Endothelial cell of umbilical vein (primary cell): ENCODE measurements at regions not wholly inside any gene's neighbourhood (a gene's known extent, or its start where the extent isn't known, plus 50 kb on each side); places are given as distances from the start of the nearest gene placed in this dataset.
A peak's percentile ranks its signal among the peaks of the same experiment; 100 is the strongest.
"Not testable (repeated sequence)": the region's sequence is repeated elsewhere in the genome, so short reads cannot be mapped to it uniquely, and the experiment has no call there.

Experiments
- BruUV-seq: library from RNA; stranded (reverse); fragments of 400-500 nt; replicated peaks from 2 replicates; lab custom pipeline; 2021; lab: Mats Ljungman, UMichigan
- CTCF ChIA-PET: fragments of 300-600, 350-600 bp; sonication (Branson Sonifier 250); formaldehyde crosslinking; loops from one replicate; lab custom pipeline; 2021; ENCODE audit warnings: antibody characterized with exemption, inconsistent platforms; lab: Charles Lee
- POLR2A ChIA-PET: fragments of 300-600, 350-600 bp; sonication (Branson Sonifier 250); formaldehyde crosslinking; loops from one replicate; lab custom pipeline; 2021; ENCODE audit warnings: antibody characterized with exemption, inconsistent platforms; lab: Charles Lee
- DNase-seq: peaks from one replicate; pipeline ENCODE4 v3.0.0-alpha.2; 2011; ENCODE audit warnings: low read depth, low spot score
- FAIRE-seq: peaks from 2 replicates; lab custom pipeline; 2011; peaks lifted over from hg19 to GRCh38; lab: Jason Lieb, UNC
- H2AFZ ChIP-seq: 2 replicates; pipeline ENCODE4 v1.6.0; 2012; ENCODE audit warnings: low read depth, low read length, control low read depth, inconsistent platforms
- H3K27ac ChIP-seq: 2 replicates; pipeline ENCODE4 v1.5.1; 2011; ENCODE audit warnings: low read depth, mild to moderate bottlenecking, control low read depth, low read length, moderate library complexity; ENCODE audit not compliant: insufficient read depth
- H3K27me3 ChIP-seq, 2 experiments: 2 replicates each; pipeline versions ENCODE4 v1.6.0 to v1.6.1; 2011; ENCODE audit warnings: low read length in 2 of 2, mixed read lengths in 1 of 2; ENCODE audit not compliant: control insufficient read depth in 2 of 2, insufficient read depth in 2 of 2
- H3K36me3 ChIP-seq, 2 experiments: 2 replicates in 1 of 2; 3 replicates in 1 of 2; pipeline ENCODE4 v1.5.1; 2011; ENCODE audit warnings: low read length in 2 of 2, mild to moderate bottlenecking in 1 of 2, moderate library complexity in 1 of 2; ENCODE audit not compliant: control insufficient read depth in 2 of 2, insufficient read depth in 2 of 2; ENCODE audit errors: extremely low read depth in 1 of 2
- H3K4me1 ChIP-seq: 3 replicates; pipeline ENCODE4 v1.5.1; 2011; ENCODE audit warnings: mild to moderate bottlenecking, low read length; ENCODE audit not compliant: control insufficient read depth, insufficient read depth; ENCODE audit errors: extremely low read depth
- H3K4me2 ChIP-seq: 2 replicates; pipeline ENCODE4 v1.6.1; 2011; ENCODE audit warnings: low read length, control low read depth, mixed read lengths; ENCODE audit not compliant: insufficient read depth
- H3K4me3 ChIP-seq, 3 experiments: fragments of 200-600 bp in 1 of 3; sonication (generic), shearing (Covaris generic) in 1 of 3; replicated peaks in 1 of 3; 2 replicates each; pipeline ENCODE4 v1.5.1; 2011 to 2016; ENCODE audit warnings: control low read depth in 3 of 3, low read length in 3 of 3, mild to moderate bottlenecking in 2 of 3, inconsistent platforms in 1 of 3, low read depth in 1 of 3, moderate library complexity in 1 of 3; ENCODE audit not compliant: insufficient read depth in 1 of 3
- H3K79me2 ChIP-seq: 2 replicates; pipeline ENCODE4 v1.6.0; 2012; ENCODE audit warnings: low read length, inconsistent platforms; ENCODE audit not compliant: control insufficient read depth, insufficient read depth
- H3K9ac ChIP-seq: replicated peaks from 2 replicates; pipeline ENCODE3; 2011; ENCODE audit warnings: low read length, control low read depth; ENCODE audit not compliant: insufficient read depth; ENCODE audit errors: extremely low read depth
- H3K9me1 ChIP-seq: replicated peaks from 3 replicates; pipeline ENCODE4 v1.6.0; 2011; ENCODE audit warnings: mild to moderate bottlenecking, low read length; ENCODE audit not compliant: control insufficient read depth, insufficient read depth; ENCODE audit errors: extremely low read depth
- H3K9me3 ChIP-seq: replicated peaks from 2 replicates; pipeline ENCODE4 v1.5.1; 2012; ENCODE audit warnings: low read length, inconsistent platforms; ENCODE audit not compliant: control insufficient read depth, insufficient read depth
- H4K20me1 ChIP-seq: replicated peaks from 2 replicates; pipeline ENCODE3; 2011; ENCODE audit warnings: mild to moderate bottlenecking, low read length; ENCODE audit not compliant: control insufficient read depth, insufficient read depth; ENCODE audit errors: extremely low read depth
- dilution Hi-C: fragments of 300-500 bp; cut with MboI; formaldehyde crosslinking; loops from one replicate; pipeline ENCODE4 v1.15.0; 2019; ENCODE audit warnings: low sequenced_read_pairs; ENCODE audit not compliant: extremely low pct_ligation_motif_present
- intact Hi-C: fragments of 100-400 bp; cut with micrococcal nuclease; formaldehyde crosslinking; loops from one replicate; pipeline ENCODE4 v1.10.0; 2022

- H3K4me1 ChIP-seq, H3K36me3 ChIP-seq, H3K9me1 ChIP-seq, POLR2A ChIA-PET, H3K4me2 ChIP-seq, H3K27me3 ChIP-seq, H4K20me1 ChIP-seq, dilution Hi-C loops, BruUV-seq, FAIRE-seq, H3K27ac ChIP-seq, H3K79me2 ChIP-seq, H3K9me3 ChIP-seq, H3K4me3 ChIP-seq, DNase-seq, H2AFZ ChIP-seq, CTCF ChIA-PET, intact Hi-C loops, H3K9ac ChIP-seq: not testable (repeated sequence)
These were observed 4444.0 kb upstream of the TPTE start for GRCh38 chr21:6077358-6077757.

- H3K27me3 ChIP-seq, dilution Hi-C loops, CTCF ChIA-PET, H2AFZ ChIP-seq, H3K79me2 ChIP-seq, H3K27ac ChIP-seq, H4K20me1 ChIP-seq, DNase-seq, BruUV-seq, H3K4me3 ChIP-seq, H3K9ac ChIP-seq, intact Hi-C loops, H3K9me3 ChIP-seq, FAIRE-seq, H3K9me1 ChIP-seq, POLR2A ChIA-PET, H3K4me1 ChIP-seq, H3K4me2 ChIP-seq, H3K36me3 ChIP-seq: not testable (repeated sequence)
These were observed 4442.5 kb upstream of the TPTE start for GRCh38 chr21:6078902-6079301.

GRCh38 chr21:6080941-6081655 lies 4440.3 kb upstream of the TPTE start:
- H3K4me1 ChIP-seq, H3K27me3 ChIP-seq: not testable (repeated sequence)

GRCh38 chr21:6082166-6082565 lies 4439.2 kb upstream of the TPTE start:
- CTCF ChIA-PET, intact Hi-C loops, H2AFZ ChIP-seq, H3K9ac ChIP-seq, POLR2A ChIA-PET, BruUV-seq, H3K4me3 ChIP-seq, H3K4me1 ChIP-seq, H4K20me1 ChIP-seq, H3K27ac ChIP-seq, DNase-seq, H3K4me2 ChIP-seq, FAIRE-seq, H3K9me3 ChIP-seq, H3K36me3 ChIP-seq, dilution Hi-C loops, H3K9me1 ChIP-seq, H3K27me3 ChIP-seq, H3K79me2 ChIP-seq: not testable (repeated sequence)

More at GRCh38 chr21:6080941-6081655, 4440.3 kb upstream of the TPTE start:
- H3K36me3 ChIP-seq, H3K4me3 ChIP-seq, dilution Hi-C loops, DNase-seq, H3K9me3 ChIP-seq, H3K9me1 ChIP-seq, CTCF ChIA-PET, H2AFZ ChIP-seq, H4K20me1 ChIP-seq, H3K9ac ChIP-seq, H3K4me2 ChIP-seq, FAIRE-seq, H3K27ac ChIP-seq, POLR2A ChIA-PET, H3K79me2 ChIP-seq, intact Hi-C loops: not testable (repeated sequence)
- BruUV-seq, result TSS peak; percentile 60
